ENCODE measurements at regions not wholly inside any gene's neighbourhood (a gene's known extent, or its start where the extent isn't known, plus 50 kb on each side); places are given as distances from the start of the nearest gene placed in this dataset.

DNA sequence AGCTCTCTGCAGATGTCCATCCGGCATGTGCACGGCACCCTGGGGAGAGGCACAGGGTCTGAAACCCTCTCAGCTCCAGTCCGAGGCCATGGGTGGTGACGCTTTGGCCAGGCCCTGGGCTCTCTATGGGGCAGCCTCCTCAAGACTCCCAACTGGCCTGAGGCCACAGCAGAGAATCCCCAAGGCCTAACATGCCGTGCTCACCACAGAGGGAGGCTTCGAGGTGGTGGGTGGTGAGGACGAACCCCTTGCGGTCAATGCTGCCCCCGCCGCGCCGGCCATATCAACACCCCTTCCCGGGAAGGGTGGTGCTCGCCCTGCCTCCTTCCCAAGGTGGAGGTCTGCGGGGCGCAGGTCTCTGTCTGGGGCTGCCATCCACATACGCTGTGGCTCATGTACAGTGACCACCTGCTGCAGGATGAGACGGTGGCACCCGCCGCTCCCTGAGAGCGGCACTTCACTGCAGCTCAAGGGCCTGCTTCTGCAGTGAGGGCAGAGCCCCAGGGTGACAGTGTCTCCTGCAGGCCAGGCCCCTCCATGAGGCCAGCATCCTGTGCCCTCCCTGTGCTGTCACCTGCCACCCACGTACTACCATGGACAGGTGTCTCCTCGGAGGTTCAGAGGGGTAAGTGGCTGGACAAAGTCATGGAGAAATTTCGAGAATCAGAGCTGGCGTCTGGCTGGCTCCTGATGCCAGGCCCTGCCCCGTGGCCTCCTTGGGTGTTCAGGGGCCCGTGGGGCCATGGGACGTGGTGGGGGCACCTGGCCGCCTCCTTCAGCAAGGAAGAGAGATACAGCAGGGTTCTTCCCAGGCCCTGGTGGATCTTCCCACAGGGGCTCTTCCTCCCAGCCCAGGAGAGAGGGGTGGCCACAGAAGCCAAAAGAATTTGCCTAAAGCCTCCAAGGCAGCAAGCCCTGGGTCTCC lies 54.6 kb upstream of the ACSF3 start:
- Mint-ChIP-seq H3K36me3 (ENCODE audit: low read depth) (no peaks in the 10 kb centered on the region), H3K27ac (no peak overlapping the region), H3K27me3 (ENCODE audit: low read depth) (peaks cover 4% of the 10 kb centered on the region), H3K9me3 (no peaks in the 10 kb centered on the region), H3K4me1 (ENCODE audit: low read depth) (peaks cover 4% of the 10 kb centered on the region), H3K4me3 (ENCODE audit: low read depth) (no peak overlapping the region)
- intact Hi-C loops (cut with micrococcal nuclease): no loop called here
- DNase-seq (ENCODE audit: low spot score): no peak

DNA sequence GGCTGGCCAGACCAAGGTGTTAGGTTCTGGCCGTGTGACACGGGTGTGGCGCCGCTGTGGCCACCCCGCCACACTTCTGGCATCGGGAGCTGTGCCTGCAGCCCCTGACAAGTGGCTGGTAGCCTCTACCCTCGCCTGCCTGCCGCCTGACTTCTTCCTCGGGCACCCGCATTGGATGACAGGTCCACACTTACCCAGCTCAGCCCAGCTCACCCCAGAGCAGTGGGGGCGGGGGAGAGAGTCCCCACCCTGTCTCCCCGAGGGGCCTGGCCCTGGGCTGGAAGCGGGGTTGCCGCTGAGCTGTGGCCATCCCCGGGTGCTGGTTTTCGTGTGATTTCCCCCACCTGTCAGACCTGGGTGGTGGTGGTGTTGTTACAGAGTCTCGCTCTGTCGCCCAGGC lies 53.9 kb upstream of the ACSF3 start:
- no peaks in the 10 kb centered on the region for H3K36me3 Mint-ChIP-seq (ENCODE audit: low read depth)
- DNase-seq (ENCODE audit: low spot score): no peak
- H3K27ac Mint-ChIP-seq: no peak overlapping the region
- peaks cover 4% of the 10 kb centered on the region for H3K27me3 Mint-ChIP-seq (ENCODE audit: low read depth)
- H3K4me1 Mint-ChIP-seq (ENCODE audit: low read depth): peaks cover 4% of the 10 kb centered on the region
- H3K4me3 Mint-ChIP-seq (ENCODE audit: low read depth): no peak overlapping the region
- no peaks in the 10 kb centered on the region for H3K9me3 Mint-ChIP-seq
- intact Hi-C loops (cut with micrococcal nuclease): no loop called here

DNA sequence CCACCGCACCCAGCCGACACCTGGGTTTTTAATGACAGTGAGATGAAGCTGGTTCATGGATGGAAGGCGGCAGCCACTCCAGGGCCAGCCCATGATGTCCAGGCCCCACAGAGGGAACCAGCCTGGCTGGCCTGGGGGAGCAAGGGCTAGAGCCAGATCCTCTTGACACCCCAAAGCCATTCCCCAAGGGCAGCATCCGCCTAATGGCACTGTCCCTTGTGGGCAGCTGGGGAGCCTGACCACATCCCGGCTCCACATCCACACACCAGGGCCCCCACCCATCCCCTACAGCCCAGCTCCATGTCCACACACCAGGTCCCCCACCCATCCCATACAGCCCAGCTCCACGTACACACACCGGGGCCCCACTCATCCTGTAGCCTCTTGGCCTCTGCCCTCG lies 53.3 kb upstream of the ACSF3 start:
- Mint-ChIP-seq H3K27ac (no peak overlapping the region), H3K4me1 (ENCODE audit: low read depth) (no peaks in the 10 kb centered on the region), H3K4me3 (ENCODE audit: low read depth) (no peak overlapping the region), H3K36me3 (ENCODE audit: low read depth) (no peaks in the 10 kb centered on the region), H3K9me3 (no peaks in the 10 kb centered on the region), H3K27me3 (ENCODE audit: low read depth) (peaks cover 3% of the 10 kb centered on the region)
- intact Hi-C loops (cut with micrococcal nuclease): no loop called here
- no peak for DNase-seq (ENCODE audit: low spot score)

GRCh38 chr16:89040861-89041570 lies 52.6 kb upstream of the ACSF3 start:
- Mint-ChIP-seq H3K4me1 (ENCODE audit: low read depth) (no peaks in the 10 kb centered on the region), H3K27me3 (ENCODE audit: low read depth) (peaks cover 2% of the 10 kb centered on the region), H3K36me3 (ENCODE audit: low read depth) (no peaks in the 10 kb centered on the region), H3K27ac (no peak overlapping the region), H3K4me3 (ENCODE audit: low read depth) (no peak overlapping the region), H3K9me3 (no peaks in the 10 kb centered on the region)
- no peak for DNase-seq (ENCODE audit: low spot score)
- intact Hi-C loops (cut with micrococcal nuclease): no loop called here

DNA sequence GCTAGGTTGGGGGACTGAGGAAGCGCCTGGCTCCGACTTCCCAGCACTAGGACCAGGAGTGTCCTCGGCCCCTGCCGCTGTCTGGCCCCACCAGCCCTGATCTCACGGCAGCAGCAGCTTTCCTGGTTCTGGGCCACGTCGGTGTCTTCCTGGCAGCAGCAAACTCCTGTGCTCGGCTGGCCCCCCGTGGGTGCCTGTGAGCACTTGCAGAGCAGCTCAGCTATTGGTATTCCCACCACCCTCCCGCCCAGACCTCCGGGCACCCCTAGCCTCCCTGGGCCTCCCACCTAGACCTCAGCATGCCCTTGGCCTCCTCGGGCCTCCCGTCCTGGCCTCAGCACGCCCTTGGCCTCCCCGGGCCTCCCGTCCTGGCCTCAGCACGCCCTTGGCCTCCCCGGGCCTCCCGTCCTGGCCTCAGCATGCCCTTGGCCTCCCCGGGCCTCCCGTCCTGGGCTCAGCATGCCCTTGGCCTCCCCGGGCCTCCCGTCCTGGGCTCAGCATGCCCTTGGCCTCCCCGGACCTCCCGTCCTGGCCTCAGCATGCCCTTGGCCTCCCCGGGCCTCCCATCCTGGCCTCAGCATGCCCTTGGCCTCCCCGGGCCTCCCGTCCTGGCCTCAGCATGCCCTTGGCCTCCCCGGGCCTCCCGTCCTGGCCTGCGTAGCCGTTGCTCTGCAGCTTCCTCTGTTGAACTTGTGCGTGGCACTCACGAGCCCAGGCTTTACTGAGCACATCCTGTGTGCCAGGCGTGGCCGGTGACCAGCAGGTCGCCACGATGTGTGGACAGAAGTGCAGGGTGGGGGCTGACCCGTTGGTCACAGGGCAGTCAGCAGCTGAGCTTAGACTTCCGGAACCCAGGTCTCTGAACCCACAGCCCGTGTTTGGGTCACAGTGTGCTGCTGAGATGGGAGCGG lies 51.8 kb upstream of the ACSF3 start:
- Mint-ChIP-seq H3K36me3 (ENCODE audit: low read depth) (no peaks in the 10 kb centered on the region), H3K4me3 (ENCODE audit: low read depth) (no peak overlapping the region), H3K4me1 (ENCODE audit: low read depth) (no peaks in the 10 kb centered on the region), H3K9me3 (no peaks in the 10 kb centered on the region), H3K27me3 (ENCODE audit: low read depth) (peaks cover 2% of the 10 kb centered on the region), H3K27ac (no peak overlapping the region)
- intact Hi-C loops (cut with micrococcal nuclease): no loop called here
- DNase-seq (ENCODE audit: low spot score): no peak

DNA sequence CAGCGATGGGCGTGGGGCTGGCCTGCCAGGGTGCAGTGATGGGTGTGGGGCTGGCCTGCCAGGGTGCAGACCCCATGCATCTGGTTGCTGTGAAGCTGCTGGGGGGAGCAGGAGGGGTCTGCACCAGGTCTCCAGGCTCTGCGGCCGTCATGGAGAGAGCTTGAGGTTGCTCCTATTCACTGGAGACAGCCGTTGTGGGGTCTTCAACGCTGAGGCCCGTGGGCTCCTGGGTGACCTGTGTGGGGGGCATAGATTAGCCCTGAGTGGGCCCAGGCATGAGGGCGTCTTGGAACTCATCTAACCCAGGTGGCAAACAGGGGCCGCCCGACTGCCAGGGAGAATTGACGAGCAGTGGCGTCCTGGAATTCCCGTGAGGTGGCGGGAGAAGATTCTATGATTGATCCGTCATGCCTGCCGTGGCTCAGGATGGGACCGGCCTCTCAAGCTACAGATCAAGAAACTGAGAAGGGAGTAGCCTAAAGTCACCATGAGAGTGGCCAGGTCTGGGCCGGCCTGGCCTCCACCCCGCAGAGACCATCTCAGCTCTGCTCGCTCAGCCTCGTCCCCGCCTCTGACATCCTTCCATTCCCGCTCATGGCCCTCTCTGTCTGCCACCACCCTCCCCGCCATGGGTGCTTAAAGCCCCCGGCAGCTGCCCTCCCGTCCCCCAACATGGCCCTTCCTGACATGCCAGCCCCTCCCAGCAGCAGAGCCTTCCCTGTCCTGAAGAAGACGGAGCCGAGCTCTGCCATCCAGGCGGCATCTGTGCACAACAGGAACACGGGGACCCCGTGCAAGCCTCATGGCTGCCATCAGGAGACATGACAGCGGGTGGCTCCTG lies 50.7 kb upstream of the ACSF3 start:
- H3K9me3 Mint-ChIP-seq: no peaks in the 10 kb centered on the region
- no peaks in the 10 kb centered on the region for H3K27me3 Mint-ChIP-seq (ENCODE audit: low read depth)
- no peak overlapping the region for H3K4me3 Mint-ChIP-seq (ENCODE audit: low read depth)
- no peak for DNase-seq (ENCODE audit: low spot score)
- no peak overlapping the region for H3K27ac Mint-ChIP-seq
- H3K36me3 Mint-ChIP-seq (ENCODE audit: low read depth): no peaks in the 10 kb centered on the region
- H3K4me1 Mint-ChIP-seq (ENCODE audit: low read depth): no peaks in the 10 kb centered on the region
- intact Hi-C loops (cut with micrococcal nuclease): no loop called here

DNA sequence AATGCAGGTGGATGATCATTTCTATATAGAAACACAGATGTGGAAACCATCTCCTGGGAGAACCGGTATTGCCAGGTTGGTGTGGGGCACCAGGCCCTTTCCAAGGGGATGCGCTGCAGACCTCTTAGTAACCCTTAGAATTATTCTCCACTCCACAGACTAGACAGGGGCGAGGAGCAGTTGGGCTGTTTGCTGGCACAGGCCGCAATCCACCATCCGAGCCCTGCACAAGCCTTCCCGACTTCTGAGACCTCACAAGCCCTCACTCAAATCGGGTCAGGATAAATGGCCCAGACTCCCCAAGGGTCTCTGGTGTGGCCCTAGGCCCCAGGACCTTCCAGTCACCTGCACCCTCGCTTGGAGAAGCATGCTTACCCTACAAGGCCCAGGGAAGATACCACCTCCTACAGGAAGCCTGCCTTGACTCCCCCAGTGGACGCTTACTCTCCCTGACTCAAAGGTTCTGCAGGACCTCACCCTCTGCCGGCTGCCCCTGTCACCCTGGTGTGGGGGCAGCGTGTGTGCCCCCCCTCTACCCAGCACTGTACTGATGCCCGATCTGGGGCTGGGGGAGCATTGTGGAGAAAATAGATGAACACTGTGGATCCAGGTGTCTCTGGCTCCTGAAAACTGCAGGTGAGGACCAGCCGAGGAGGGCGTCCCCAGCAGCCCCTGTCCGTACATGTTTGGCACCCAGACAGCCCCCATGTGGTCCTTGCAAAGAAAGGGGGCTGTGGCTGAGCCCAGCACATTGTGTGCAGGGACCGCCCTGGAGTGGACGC lies 49.8 kb upstream of the ACSF3 start:
- intact Hi-C loops (cut with micrococcal nuclease): no loop called here
- Mint-ChIP-seq H3K9me3 (no peaks in the 10 kb centered on the region), H3K36me3 (ENCODE audit: low read depth) (no peaks in the 10 kb centered on the region), H3K4me3 (ENCODE audit: low read depth) (no peak overlapping the region), H3K27me3 (ENCODE audit: low read depth) (no peaks in the 10 kb centered on the region), H3K27ac (no peak overlapping the region), H3K4me1 (ENCODE audit: low read depth) (no peaks in the 10 kb centered on the region)
- no peak for DNase-seq (ENCODE audit: low spot score)

All from activated T-helper 2 cell treated with anti-CD3 and anti-CD28 coated beads, Interferon-gamma antibody, Interleukin-2, Interleukin-4, amounts not matched to agents 10 μg/mL and 5 μg/mL and 100 μg/mL, durations not matched to agents 14 hours and 24 hours and 36 hours (primary cell).